HG03342 (cell line): ENCODE measurements at regions not wholly inside any gene's neighbourhood (a gene's known extent, or its start where the extent isn't known, plus 50 kb on each side); places are given as distances from the start of the nearest gene placed in this dataset.
"Not testable (repeated sequence)": the region's sequence is repeated elsewhere in the genome, so short reads cannot be mapped to it uniquely, and the experiment has no call there.

Experiments used
- ATAC-seq: cut with Tn5 transposase; IDR thresholded peaks from one replicate; pipeline ENCODE4 v1.9.1; 2021; ENCODE audit warnings: mild to moderate bottlenecking, moderate library complexity; ENCODE audit not compliant: unreplicated experiment

DNA sequence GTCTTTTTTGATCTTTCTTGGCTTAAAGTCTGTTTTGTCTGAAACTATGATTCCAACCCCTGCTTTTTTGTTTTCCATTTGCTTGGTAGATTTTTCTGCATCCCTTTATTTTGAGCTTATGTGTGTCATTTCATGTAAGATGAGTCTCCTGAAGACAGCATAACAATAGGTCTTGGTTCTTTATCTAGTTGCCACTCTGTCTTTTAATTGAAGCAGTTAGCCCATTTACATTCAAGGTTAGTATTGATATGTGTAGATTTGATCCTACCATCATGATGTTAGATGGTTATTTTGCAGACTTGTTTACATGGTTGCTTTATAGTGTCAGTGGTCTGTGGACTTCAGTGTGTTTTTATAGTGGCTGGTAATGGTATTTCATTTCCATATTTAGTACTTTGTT, 1678.9 kb downstream of the PCDH9 start:
- ATAC-seq = no peak

DNA sequence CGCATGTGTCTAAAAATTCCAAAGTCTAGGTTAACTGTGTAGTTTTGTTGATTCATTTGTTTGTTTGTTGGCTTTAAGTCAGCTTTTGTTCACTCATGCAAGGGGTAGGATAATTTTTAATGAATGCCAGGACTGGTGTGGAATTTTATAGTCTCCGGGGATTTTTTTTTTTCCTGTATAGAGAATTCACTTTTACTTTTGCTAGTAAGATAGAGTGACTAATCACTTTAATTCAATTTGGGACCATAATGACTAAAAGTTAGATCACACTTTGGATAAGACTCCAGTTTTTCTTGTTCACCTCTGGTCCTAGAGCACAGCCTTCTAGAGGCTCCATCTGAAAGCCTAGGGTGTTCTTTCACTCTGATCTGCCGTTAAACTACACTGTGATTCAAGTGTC, 1690.0 kb downstream of the PCDH9 start:
- ATAC-seq = no peak

DNA sequence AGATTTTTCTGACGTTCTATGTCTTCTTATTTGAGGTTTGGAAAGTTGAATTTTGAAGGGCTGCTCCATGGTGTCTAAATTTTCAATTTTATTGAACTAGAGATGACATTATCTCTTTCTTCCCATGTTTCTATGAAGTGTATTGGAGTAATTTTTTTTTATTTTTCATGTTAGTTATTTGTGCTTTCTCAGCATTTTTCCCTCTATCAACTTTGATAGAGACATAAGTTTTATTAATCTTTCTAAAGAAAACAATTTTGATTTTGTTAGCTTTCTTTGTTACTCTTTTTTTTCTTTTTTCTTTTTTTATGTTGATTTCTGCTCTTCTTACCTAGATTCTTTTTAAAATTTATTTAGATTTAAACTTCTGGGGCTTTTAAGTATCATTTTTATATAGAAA, 1694.8 kb downstream of the PCDH9 start:
- ATAC-seq = no peak

DNA sequence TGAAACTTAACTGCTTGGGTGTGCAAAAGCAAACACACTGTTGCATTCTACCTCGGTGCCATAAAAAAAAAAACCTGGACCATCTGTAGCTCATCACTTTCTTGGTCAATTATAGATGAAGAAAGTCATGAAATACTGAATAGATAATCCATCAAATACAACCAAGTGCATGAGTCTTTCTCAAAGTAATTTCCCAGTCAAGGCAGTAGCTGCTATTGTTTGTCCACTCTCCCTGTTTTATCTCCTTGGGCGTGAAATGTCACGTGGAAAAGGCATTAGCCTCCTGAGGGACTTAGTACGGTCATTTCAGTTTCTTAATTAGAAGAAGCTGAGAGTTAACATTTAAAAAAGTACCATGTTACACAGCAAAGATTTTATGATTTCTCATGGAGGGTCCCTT, 1697.9 kb downstream of the PCDH9 start:
- no peak for ATAC-seq

DNA sequence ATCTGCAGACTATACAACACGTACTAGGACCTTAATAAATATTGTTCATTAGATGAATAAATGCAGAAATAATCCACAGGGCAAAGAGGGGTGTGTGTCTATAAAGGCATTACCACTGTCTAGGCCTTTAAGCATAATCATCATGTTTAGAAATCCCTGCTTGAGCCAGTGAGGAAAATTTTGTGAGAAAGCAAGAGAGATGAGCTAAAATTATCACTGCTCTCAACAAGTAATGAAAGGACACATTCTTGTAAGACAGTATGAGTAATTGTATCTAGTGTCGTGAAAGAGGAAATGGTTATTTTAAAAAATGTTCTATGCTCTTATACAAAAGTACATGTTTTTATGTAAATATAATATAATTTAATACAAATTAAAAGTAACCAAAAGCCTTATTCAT, 1699.4 kb downstream of the PCDH9 start:
- ATAC-seq = no peak

GRCh38 chr13:65529541-65529940, 1700.6 kb downstream of the PCDH9 start:
- no peak for ATAC-seq

GRCh38 chr13:65508745-65509144, 1721.4 kb downstream of the PCDH9 start:
- no peak for ATAC-seq

- ATAC-seq = no peak
These were observed 1721.8 kb downstream of the PCDH9 start for GRCh38 chr13:65508338-65508737.

- ATAC-seq = no peak
These were observed 1724.2 kb downstream of the PCDH9 start for GRCh38 chr13:65505941-65506340.

DNA sequence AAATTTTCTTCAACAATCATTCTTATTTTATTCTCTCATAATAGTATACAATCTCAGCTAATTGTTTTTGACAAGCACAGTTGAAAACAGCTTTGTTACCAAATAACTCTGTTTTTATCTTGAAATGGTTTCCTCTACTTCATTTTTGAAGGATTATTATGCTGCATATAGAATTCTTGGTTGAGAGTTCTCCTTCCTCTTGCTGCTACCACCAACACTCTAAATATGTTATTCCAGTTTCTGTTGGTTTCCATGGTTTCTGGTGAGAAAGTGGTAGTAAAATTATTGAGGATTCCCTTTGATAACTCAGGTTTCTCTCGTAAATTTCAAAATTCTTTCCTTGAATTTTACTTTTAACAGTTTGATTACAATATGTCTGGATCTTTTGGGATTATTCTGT, 1725.9 kb downstream of the PCDH9 start:
- ATAC-seq = no peak

DNA sequence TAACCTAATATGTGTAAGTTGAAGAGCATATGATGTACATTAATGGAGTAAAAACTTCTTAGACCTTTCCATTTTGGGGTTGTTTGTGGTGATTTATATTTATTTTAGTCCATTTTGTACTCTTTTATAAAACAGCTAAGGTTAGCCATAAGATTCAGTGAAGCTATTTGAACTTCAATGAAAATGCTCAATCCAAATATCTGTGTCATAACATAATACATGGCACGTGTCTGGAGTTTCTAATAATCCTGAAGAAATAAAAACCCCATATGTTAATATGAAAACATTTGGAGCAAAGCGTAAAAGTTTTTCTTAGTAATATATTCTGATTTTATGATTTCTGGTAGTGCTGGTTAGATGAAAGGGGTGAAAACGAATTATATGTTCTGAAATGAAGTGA, 1729.7 kb downstream of the PCDH9 start:
- ATAC-seq = no peak

- ATAC-seq = no peak
These were observed 1730.9 kb downstream of the PCDH9 start for GRCh38 chr13:65499256-65499655.

- ATAC-seq = no peak
These were observed 1732.9 kb downstream of the PCDH9 start for GRCh38 chr13:65497265-65497664.

DNA sequence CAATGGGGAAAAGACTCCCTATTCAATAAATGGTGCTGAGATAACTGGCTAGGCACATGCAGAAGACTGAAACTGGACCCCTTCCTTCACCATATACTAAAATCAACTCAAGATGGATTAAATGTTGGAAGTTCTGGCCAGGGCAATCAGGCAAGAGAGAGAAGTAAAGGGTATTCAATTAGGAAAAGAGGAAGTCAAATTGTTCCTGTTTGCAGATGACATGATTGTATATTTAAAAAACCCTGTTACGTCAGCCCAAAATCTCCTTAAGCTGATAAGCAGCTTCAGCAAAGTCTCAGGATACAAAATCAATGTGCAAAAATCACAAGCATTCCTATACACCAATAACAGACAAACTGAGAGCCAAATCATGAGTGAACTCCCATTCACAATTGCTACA, 1739.4 kb downstream of the PCDH9 start:
- not testable (repeated sequence) for ATAC-seq

DNA sequence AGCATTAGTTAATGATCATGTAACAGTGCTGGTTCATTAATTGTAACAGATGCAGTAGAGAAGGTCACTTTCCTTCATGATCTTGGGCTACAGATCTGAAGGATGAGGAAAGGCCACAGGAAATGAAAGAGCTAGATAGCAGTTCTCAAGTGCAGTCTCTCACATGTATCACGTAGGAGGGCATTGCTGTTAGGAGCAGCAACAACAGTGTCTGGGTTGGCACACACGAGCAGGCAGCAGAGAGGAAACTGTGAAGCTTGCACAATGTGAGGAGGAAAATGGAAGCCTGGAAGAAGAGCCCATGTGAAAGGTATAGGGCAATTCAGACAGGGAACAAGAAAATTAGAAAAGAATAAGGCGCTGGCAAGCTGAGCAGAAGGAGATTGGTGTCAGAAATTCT, 1741.5 kb downstream of the PCDH9 start:
- no peak for ATAC-seq

GRCh38 chr13:65479692-65480091, 1750.4 kb downstream of the PCDH9 start:
- no peak for ATAC-seq

DNA sequence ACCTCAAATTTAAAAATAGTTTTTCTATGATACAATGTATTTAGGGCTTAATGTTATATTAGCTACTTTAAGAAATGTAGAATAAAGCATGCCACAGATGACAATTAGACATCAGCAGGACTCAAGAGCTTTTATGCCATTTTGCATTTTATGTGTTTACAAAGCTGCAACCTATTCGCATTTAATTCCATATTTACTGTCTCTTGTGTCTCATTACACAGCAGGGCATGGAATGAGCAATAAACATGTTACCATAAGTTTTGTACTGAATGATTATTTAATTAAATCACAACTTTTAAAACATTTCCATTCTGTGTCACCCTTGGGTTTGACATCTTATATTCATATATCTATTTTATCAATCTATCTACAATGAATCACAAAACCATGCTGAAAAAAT, 1756.9 kb downstream of the PCDH9 start:
- ATAC-seq = no peak

DNA sequence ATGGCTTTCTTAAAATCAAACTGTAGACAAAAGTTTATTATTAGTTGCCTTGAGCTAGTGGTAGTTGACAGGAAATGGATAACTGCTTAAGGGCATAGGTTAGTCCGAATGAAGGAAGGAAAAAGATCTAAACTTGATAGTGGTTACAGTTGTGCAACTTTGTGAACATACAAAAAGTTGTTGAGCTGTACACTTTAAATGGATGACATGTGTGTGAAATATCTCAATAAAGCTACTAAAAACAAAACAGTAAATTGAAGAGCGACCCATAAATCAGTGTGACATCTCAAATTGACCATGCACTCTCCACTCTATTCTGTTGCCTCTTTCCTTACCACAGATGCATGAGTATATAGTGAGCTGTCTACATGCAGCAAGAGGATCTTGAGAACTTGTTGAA, 1757.8 kb downstream of the PCDH9 start:
- no peak for ATAC-seq

- ATAC-seq = no peak
These were observed 1759.4 kb downstream of the PCDH9 start for GRCh38 chr13:65470781-65471180.

DNA sequence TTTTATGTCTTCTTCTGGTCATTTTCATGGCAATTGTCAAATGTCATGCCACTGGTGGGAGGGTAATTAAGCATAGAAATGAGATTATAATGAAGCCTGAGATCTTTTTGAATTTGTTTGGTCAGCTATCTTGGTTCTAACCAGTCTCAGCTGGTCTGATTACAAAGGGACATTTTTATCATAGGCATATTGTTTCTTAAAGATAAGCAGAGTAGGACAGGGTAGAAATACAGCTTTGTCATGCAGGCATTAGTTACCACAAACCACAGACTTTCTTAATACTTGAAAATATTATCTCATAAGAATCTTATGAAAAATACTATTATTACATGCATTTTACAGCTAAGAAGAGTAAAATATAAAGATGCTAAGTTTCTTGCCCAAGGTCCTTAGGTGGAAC, 1761.5 kb downstream of the PCDH9 start:
- ATAC-seq = no peak

GRCh38 chr13:65461590-65461989, 1768.5 kb downstream of the PCDH9 start:
- ATAC-seq = no peak

- no peak for ATAC-seq
These were observed 1770.0 kb downstream of the PCDH9 start for GRCh38 chr13:65460136-65460535.

GRCh38 chr13:65456150-65456912, 1773.8 kb downstream of the PCDH9 start:
- no peak for ATAC-seq
